Osteocyte (in vitro differentiated cells): ENCODE measurements at regions not wholly inside any gene's neighbourhood (a gene's known extent, or its start where the extent isn't known, plus 50 kb on each side); places are given as distances from the start of the nearest gene placed in this dataset.

Experiments
- DNase-seq: peaks from one replicate; pipeline ENCODE4 v3.0.0; 2021; ENCODE audit warnings: mixed read lengths; ENCODE audit not compliant: unreplicated experiment; ENCODE audit errors: extremely low spot score
- H3K27ac Mint-ChIP-seq: one replicate; pipeline ENCODE4 v1.8.0; 2021; ENCODE audit warnings: mild to moderate bottlenecking, mixed read lengths; ENCODE audit not compliant: unreplicated experiment
- H3K27me3 Mint-ChIP-seq: one replicate; pipeline ENCODE4 v1.8.0; 2021; ENCODE audit warnings: mixed read lengths; ENCODE audit not compliant: unreplicated experiment
- H3K36me3 Mint-ChIP-seq: one replicate; pipeline ENCODE4 v1.8.0; 2021; ENCODE audit warnings: mixed read lengths; ENCODE audit not compliant: unreplicated experiment
- H3K4me1 Mint-ChIP-seq: one replicate; pipeline ENCODE4 v1.8.0; 2021; ENCODE audit warnings: mixed read lengths; ENCODE audit not compliant: unreplicated experiment
- H3K4me3 Mint-ChIP-seq: one replicate; pipeline ENCODE4 v1.8.0; 2021; ENCODE audit warnings: mild to moderate bottlenecking, moderate library complexity, mixed read lengths; ENCODE audit not compliant: unreplicated experiment
- H3K9me3 Mint-ChIP-seq: one replicate; pipeline ENCODE4 v1.8.0; 2021; ENCODE audit warnings: mixed read lengths; ENCODE audit not compliant: unreplicated experiment
- TF ChIP-seq, protein P1 (sequence below): fragments of 200-600 bp; sonication (generic); IDR thresholded peaks from 2 replicates; pipeline ENCODE4 v1.5.0; 2021; ENCODE audit warnings: antibody characterized with exemption, mild to moderate bottlenecking, moderate library complexity

DNA sequence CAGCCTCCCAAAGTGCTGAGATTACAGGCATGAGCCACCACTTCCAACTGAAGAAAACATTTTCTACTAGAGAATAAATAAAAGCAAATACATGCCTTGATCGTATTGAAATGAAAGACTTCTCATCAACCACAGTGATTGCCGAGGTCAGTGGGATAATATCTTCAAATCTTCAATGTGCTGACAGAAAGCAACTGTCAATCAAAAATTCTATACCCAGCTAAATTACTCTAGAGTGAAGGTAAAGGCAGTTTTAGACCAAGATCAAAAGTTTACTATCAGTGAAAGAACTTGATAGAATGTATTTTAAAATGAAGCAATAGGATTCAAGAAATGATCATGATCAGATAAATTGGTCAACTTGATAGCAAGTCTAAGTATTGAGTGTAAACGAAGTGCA is 130.6 kb downstream of the BRD1 start:
- H3K27me3 Mint-ChIP-seq = no peaks in the 10 kb centered on the region
- no peaks in the 10 kb centered on the region for H3K36me3 Mint-ChIP-seq
- no peak for DNase-seq
- no peaks in the 10 kb centered on the region for H3K4me1 Mint-ChIP-seq
- H3K27ac Mint-ChIP-seq = no peak overlapping the region
- no peak overlapping the region for H3K4me3 Mint-ChIP-seq
- TF ChIP-seq, protein P1, sequence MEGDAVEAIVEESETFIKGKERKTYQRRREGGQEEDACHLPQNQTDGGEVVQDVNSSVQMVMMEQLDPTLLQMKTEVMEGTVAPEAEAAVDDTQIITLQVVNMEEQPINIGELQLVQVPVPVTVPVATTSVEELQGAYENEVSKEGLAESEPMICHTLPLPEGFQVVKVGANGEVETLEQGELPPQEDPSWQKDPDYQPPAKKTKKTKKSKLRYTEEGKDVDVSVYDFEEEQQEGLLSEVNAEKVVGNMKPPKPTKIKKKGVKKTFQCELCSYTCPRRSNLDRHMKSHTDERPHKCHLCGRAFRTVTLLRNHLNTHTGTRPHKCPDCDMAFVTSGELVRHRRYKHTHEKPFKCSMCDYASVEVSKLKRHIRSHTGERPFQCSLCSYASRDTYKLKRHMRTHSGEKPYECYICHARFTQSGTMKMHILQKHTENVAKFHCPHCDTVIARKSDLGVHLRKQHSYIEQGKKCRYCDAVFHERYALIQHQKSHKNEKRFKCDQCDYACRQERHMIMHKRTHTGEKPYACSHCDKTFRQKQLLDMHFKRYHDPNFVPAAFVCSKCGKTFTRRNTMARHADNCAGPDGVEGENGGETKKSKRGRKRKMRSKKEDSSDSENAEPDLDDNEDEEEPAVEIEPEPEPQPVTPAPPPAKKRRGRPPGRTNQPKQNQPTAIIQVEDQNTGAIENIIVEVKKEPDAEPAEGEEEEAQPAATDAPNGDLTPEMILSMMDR = no peak
- peaks cover 23% of the 10 kb centered on the region for H3K9me3 Mint-ChIP-seq

- Mint-ChIP-seq H3K4me1 (no peaks in the 10 kb centered on the region), H3K36me3 (no peaks in the 10 kb centered on the region), H3K9me3 (peaks cover 34% of the 10 kb centered on the region)
Measured at GRCh38 chr22:49694462-49695260, 133.0 kb downstream of the BRD1 start.

GRCh38 chr22:49693848-49694247 is 133.8 kb downstream of the BRD1 start:
- peak; percentile 60 for DNase-seq
- Mint-ChIP-seq H3K27ac (no peak overlapping the region), H3K4me1 (no peaks in the 10 kb centered on the region), H3K36me3 (no peaks in the 10 kb centered on the region), H3K27me3 (no peaks in the 10 kb centered on the region), H3K9me3 (peaks cover 34% of the 10 kb centered on the region), H3K4me3 (no peak overlapping the region)
- TF ChIP-seq, protein P1 = no peak

More at GRCh38 chr22:49694462-49695260, 133.0 kb downstream of the BRD1 start:
- Mint-ChIP-seq H3K27ac (no peak overlapping the region), H3K27me3 (no peaks in the 10 kb centered on the region), H3K4me3 (no peak overlapping the region)
- TF ChIP-seq, protein P1 = no peak
- peak; percentile 80 for DNase-seq

GRCh38 chr22:49693416-49693815 is 134.3 kb downstream of the BRD1 start:
- peak; percentile 81 for DNase-seq
- TF ChIP-seq, protein P1 = no peak
- H3K27me3 Mint-ChIP-seq = no peaks in the 10 kb centered on the region

GRCh38 chr22:49692499-49693225 is 135.0 kb downstream of the BRD1 start:
- TF ChIP-seq, protein P1 = no peak
- Mint-ChIP-seq H3K27ac (no peak overlapping the region), H3K4me3 (no peak overlapping the region), H3K27me3 (no peaks in the 10 kb centered on the region), H3K36me3 (no peaks in the 10 kb centered on the region), H3K9me3 (peaks cover 26% of the 10 kb centered on the region), H3K4me1 (no peaks in the 10 kb centered on the region)
- peak; percentile 81 for DNase-seq

More at GRCh38 chr22:49693416-49693815, 134.3 kb downstream of the BRD1 start:
- Mint-ChIP-seq H3K4me1 (no peaks in the 10 kb centered on the region), H3K9me3 (peaks cover 34% of the 10 kb centered on the region), H3K36me3 (no peaks in the 10 kb centered on the region), H3K4me3 (no peak overlapping the region), H3K27ac (no peak overlapping the region)
